SK-N-SH treated with all-trans-retinoic acid at 6 μM for 48 hours (cell line): ENCODE measurements at regions not wholly inside any gene's neighbourhood (a gene's known extent, or its start where the extent isn't known, plus 50 kb on each side); places are given as distances from the start of the nearest gene placed in this dataset.
"Not testable (repeated sequence)": the region's sequence is repeated elsewhere in the genome, so short reads cannot be mapped to it uniquely, and the experiment has no call there.

Experiments used
- ATAC-seq: fragments of 200-7000 bp; cut with Tn5 transposase; 3 replicates; pipeline ENCODE4 v1.9.1; 2020; ENCODE audit warnings: mild to moderate bottlenecking, moderate library complexity
- ARNTL ChIP-seq: fragments of 450-650 bp; formaldehyde crosslinking; IDR thresholded peaks from 2 replicates; pipeline ENCODE4 v1.5.0; 2020; ENCODE audit warnings: low read depth, mild to moderate bottlenecking, moderate library complexity, borderline replicate concordance
- BACH2 ChIP-seq: fragments of 250-450 bp; sonication (Bioruptor Pico); IDR thresholded peaks from 2 replicates; pipeline ENCODE4 v1.9.0; 2021; ENCODE audit warnings: mild to moderate bottlenecking, borderline replicate concordance
- CSDC2 ChIP-seq: fragments of 250-450 bp; sonication (Bioruptor Pico); IDR thresholded peaks from 2 replicates; pipeline ENCODE4 v1.5.0; 2020; ENCODE audit warnings: mild to moderate bottlenecking, moderate library complexity
- ESRRG ChIP-seq: fragments of 250-450 bp; sonication (Bioruptor Pico); IDR thresholded peaks from 2 replicates; pipeline ENCODE4 v1.6.1; 2021; ENCODE audit warnings: mild to moderate bottlenecking
- GLIS3 ChIP-seq: fragments of 250-450 bp; sonication (Bioruptor Pico); IDR thresholded peaks from 2 replicates; pipeline ENCODE4 v1.5.0; 2020; ENCODE audit warnings: mild to moderate bottlenecking, moderate library complexity
- OSR1 ChIP-seq: fragments of 250-450 bp; sonication (Bioruptor Pico); IDR thresholded peaks from 2 replicates; pipeline ENCODE4 v1.8.0; 2022; ENCODE audit warnings: moderate library complexity, mild to moderate bottlenecking, inconsistent platforms
- RARB ChIP-seq: fragments of 250-450 bp; sonication (Bioruptor Pico); IDR thresholded peaks from 2 replicates; pipeline ENCODE4 v1.8.0; 2021; ENCODE audit warnings: mild to moderate bottlenecking, moderate library complexity
- SNAI2 ChIP-seq: fragments of 250-450 bp; sonication (Bioruptor Pico); IDR thresholded peaks from 2 replicates; pipeline ENCODE4 v1.5.0; 2020; ENCODE audit warnings: mild to moderate bottlenecking, moderate library complexity
- TCF4 ChIP-seq: fragments of 250-450 bp; sonication (Bioruptor Pico); IDR thresholded peaks from 2 replicates; pipeline ENCODE4 v1.8.0; 2021; ENCODE audit warnings: mild to moderate bottlenecking, moderate library complexity, borderline replicate concordance
- ZC3H10 ChIP-seq: fragments of 250-450 bp; sonication (Bioruptor Pico); IDR thresholded peaks from 2 replicates; pipeline ENCODE4 v1.5.1; 2021; ENCODE audit warnings: mild to moderate bottlenecking, moderate library complexity
- ZFP3 ChIP-seq: fragments of 250-450 bp; sonication (Bioruptor Pico); IDR thresholded peaks from 2 replicates; pipeline ENCODE4 v1.5.0; 2020; ENCODE audit warnings: mild to moderate bottlenecking, moderate library complexity
- ZFP30 ChIP-seq: fragments of 450-650 bp; formaldehyde crosslinking; IDR thresholded peaks from 2 replicates; pipeline ENCODE4 v1.5.0; 2022; ENCODE audit warnings: mild to moderate bottlenecking, moderate library complexity
- ZNF565 ChIP-seq: fragments of 450-650 bp; formaldehyde crosslinking; conservative IDR thresholded peaks from 2 replicates; pipeline ENCODE4 v1.5.0; 2020; ENCODE audit warnings: low read depth, mild to moderate bottlenecking, moderate library complexity
- ZNF70 ChIP-seq: fragments of 450-650 bp; formaldehyde crosslinking; IDR thresholded peaks from 2 replicates; pipeline ENCODE4 v1.5.0; 2020; ENCODE audit warnings: mild to moderate bottlenecking, moderate library complexity
- ZNF8 ChIP-seq: fragments of 450-650 bp; formaldehyde crosslinking; IDR thresholded peaks from 2 replicates; pipeline ENCODE4 v1.5.0; 2020; ENCODE audit warnings: mild to moderate bottlenecking, moderate library complexity
- TF ChIP-seq, protein P1 (sequence below): fragments of 250-450 bp; sonication (Bioruptor Pico); IDR thresholded peaks from 2 replicates; pipeline ENCODE4 v1.8.0; 2021; ENCODE audit warnings: low read depth, mild to moderate bottlenecking, moderate library complexity, borderline replicate concordance
- TF ChIP-seq, protein P2 (sequence below): fragments of 250-450 bp; sonication (Bioruptor Pico); IDR thresholded peaks from 2 replicates; pipeline ENCODE4 v1.5.1; 2021; ENCODE audit warnings: mild to moderate bottlenecking, moderate library complexity
- TF ChIP-seq, protein P3 (sequence below): fragments of 250-450 bp; sonication (Bioruptor Pico); IDR thresholded peaks from 2 replicates; pipeline ENCODE4 v1.5.1; 2020; ENCODE audit warnings: low read depth, mild to moderate bottlenecking, moderate library complexity
- TF ChIP-seq, protein P4 (sequence below): fragments of 250-450 bp; sonication (Bioruptor Pico); IDR thresholded peaks from 2 replicates; pipeline ENCODE4 v1.8.0; 2020; ENCODE audit warnings: mild to moderate bottlenecking, moderate library complexity, borderline replicate concordance
- TF ChIP-seq, protein P5 (sequence below): fragments of 250-450 bp; sonication (Bioruptor Pico); IDR thresholded peaks from 2 replicates; pipeline ENCODE4 v1.5.0; 2020; ENCODE audit warnings: mild to moderate bottlenecking, moderate library complexity

DNA sequence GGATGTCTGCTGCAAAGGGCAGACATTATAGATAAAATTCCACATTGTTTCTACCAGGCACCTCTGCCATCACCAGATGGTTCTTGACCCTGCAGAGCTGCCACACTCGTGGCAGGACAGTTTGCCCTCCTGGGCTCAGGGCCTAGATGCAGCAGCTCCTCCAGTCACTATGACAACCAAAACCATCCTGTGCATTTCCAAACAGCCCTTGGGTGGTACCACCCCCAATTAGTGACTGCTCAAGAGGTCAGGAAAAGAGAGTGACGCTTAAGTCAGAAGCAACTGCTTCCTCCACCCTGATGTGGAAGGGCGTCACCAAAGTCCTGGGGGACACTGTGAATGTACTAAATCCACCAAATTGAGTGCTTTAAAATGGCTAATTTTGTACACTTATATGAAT is 109.2 kb downstream of the C16orf95 start (continued):
- TF ChIP-seq, protein P1, sequence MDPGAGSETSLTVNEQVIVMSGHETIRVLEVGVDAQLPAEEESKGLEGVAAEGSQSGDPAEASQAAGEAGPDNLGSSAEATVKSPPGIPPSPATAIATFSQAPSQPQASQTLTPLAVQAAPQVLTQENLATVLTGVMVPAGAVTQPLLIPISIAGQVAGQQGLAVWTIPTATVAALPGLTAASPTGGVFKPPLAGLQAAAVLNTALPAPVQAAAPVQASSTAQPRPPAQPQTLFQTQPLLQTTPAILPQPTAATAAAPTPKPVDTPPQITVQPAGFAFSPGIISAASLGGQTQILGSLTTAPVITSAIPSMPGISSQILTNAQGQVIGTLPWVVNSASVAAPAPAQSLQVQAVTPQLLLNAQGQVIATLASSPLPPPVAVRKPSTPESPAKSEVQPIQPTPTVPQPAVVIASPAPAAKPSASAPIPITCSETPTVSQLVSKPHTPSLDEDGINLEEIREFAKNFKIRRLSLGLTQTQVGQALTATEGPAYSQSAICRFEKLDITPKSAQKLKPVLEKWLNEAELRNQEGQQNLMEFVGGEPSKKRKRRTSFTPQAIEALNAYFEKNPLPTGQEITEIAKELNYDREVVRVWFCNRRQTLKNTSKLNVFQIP (CRISPR knock-in tag) = no peak
- no peak for TF ChIP-seq GLIS3 (CRISPR knock-in tag)
- no peak for TF ChIP-seq BACH2 (CRISPR knock-in tag)
- TF ChIP-seq ZNF8 (CRISPR knock-in tag) = no peak
- TF ChIP-seq, protein P2, sequence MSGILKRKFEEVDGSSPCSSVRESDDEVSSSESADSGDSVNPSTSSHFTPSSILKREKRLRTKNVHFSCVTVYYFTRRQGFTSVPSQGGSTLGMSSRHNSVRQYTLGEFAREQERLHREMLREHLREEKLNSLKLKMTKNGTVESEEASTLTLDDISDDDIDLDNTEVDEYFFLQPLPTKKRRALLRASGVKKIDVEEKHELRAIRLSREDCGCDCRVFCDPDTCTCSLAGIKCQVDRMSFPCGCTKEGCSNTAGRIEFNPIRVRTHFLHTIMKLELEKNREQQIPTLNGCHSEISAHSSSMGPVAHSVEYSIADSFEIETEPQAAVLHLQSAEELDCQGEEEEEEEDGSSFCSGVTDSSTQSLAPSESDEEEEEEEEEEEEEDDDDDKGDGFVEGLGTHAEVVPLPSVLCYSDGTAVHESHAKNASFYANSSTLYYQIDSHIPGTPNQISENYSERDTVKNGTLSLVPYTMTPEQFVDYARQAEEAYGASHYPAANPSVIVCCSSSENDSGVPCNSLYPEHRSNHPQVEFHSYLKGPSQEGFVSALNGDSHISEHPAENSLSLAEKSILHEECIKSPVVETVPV (CRISPR knock-in tag) = no peak
- TF ChIP-seq ZNF565 = no peak
- TF ChIP-seq OSR1 = no peak
- TF ChIP-seq, all 23 proteins: peak for 0

DNA sequence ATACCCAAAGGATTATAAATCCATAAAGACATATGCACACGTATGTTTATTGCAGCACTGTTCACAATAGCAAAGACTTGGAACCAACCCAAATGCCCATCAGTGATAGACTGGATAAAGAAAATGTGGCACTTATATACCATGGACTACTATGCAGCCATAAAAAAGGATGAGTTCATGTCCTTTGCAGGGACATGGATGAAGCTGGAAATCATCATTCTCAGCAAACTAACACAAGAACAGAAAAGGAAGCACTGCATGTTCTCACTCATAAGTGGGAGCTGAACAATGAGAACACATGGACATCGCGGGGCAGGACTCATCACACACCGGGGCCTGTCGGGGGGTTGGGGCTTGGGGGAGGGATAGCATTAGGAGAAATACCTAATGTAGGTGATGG is 108.2 kb downstream of the C16orf95 start:
- ATAC-seq = not testable (repeated sequence)

DNA sequence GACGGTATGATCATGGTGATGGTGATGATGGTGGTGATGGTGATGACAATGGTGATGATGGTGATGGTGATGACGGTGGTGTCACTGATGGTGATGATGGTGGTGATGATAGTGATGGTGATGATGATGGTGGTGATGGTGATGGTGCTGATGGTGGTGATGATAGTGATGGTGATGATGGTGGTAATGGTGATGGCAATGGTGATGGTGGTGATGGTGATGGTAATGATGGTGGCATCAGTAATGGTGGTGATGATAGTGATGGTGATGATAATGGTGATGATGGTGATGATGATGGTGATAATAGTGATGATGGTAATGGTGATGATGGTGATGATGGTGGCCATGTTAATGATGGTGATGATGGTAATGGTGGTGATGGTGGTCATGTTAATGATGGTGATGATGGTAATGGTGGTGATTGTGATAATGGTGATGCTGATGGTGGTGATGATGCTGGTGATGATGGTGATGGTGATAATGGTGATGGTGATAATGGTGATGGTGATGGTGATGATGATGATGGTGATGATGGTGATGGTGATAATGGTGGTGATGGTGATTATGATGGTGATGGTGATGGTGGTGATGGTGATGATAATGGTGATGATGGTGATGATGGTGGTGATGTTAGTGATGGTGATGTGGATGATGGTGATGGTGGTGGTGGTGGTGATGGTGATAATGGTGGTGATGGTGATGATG is 107.2 kb downstream of the C16orf95 start:
- TF ChIP-seq CSDC2 = no peak
- TF ChIP-seq, protein P3, sequence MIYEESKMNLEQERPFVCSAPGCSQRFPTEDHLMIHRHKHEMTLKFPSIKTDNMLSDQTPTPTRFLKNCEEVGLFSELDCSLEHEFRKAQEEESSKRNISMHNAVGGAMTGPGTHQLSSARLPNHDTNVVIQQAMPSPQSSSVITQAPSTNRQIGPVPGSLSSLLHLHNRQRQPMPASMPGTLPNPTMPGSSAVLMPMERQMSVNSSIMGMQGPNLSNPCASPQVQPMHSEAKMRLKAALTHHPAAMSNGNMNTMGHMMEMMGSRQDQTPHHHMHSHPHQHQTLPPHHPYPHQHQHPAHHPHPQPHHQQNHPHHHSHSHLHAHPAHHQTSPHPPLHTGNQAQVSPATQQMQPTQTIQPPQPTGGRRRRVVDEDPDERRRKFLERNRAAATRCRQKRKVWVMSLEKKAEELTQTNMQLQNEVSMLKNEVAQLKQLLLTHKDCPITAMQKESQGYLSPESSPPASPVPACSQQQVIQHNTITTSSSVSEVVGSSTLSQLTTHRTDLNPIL (CRISPR knock-in tag) = no peak
- TF ChIP-seq, protein P1 (CRISPR knock-in tag) = no peak
- no peak for TF ChIP-seq GLIS3 (CRISPR knock-in tag)
- TF ChIP-seq, protein P4, sequence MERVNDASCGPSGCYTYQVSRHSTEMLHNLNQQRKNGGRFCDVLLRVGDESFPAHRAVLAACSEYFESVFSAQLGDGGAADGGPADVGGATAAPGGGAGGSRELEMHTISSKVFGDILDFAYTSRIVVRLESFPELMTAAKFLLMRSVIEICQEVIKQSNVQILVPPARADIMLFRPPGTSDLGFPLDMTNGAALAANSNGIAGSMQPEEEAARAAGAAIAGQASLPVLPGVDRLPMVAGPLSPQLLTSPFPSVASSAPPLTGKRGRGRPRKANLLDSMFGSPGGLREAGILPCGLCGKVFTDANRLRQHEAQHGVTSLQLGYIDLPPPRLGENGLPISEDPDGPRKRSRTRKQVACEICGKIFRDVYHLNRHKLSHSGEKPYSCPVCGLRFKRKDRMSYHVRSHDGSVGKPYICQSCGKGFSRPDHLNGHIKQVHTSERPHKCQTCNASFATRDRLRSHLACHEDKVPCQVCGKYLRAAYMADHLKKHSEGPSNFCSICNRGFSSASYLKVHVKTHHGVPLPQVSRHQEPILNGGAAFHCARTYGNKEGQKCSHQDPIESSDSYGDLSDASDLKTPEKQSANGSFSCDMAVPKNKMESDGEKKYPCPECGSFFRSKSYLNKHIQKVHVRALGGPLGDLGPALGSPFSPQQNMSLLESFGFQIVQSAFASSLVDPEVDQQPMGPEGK (CRISPR knock-in tag) = no peak
- no peak for TF ChIP-seq ZFP3
- no peak for TF ChIP-seq ZNF565
- no peak for TF ChIP-seq ZNF70 (CRISPR knock-in tag)
- no peak for TF ChIP-seq ZC3H10 (CRISPR knock-in tag)
- no peak for TF ChIP-seq SNAI2 (CRISPR knock-in tag)
- TF ChIP-seq, protein P5, sequence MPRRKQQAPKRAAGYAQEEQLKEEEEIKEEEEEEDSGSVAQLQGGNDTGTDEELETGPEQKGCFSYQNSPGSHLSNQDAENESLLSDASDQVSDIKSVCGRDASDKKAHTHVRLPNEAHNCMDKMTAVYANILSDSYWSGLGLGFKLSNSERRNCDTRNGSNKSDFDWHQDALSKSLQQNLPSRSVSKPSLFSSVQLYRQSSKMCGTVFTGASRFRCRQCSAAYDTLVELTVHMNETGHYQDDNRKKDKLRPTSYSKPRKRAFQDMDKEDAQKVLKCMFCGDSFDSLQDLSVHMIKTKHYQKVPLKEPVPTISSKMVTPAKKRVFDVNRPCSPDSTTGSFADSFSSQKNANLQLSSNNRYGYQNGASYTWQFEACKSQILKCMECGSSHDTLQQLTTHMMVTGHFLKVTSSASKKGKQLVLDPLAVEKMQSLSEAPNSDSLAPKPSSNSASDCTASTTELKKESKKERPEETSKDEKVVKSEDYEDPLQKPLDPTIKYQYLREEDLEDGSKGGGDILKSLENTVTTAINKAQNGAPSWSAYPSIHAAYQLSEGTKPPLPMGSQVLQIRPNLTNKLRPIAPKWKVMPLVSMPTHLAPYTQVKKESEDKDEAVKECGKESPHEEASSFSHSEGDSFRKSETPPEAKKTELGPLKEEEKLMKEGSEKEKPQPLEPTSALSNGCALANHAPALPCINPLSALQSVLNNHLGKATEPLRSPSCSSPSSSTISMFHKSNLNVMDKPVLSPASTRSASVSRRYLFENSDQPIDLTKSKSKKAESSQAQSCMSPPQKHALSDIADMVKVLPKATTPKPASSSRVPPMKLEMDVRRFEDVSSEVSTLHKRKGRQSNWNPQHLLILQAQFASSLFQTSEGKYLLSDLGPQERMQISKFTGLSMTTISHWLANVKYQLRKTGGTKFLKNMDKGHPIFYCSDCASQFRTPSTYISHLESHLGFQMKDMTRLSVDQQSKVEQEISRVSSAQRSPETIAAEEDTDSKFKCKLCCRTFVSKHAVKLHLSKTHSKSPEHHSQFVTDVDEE (CRISPR knock-in tag) = no peak
- TF ChIP-seq RARB (CRISPR knock-in tag) = no peak
- TF ChIP-seq BACH2 (CRISPR knock-in tag) = no peak
- TF ChIP-seq, all 23 proteins: peak for 0
- no peak for ATAC-seq

DNA sequence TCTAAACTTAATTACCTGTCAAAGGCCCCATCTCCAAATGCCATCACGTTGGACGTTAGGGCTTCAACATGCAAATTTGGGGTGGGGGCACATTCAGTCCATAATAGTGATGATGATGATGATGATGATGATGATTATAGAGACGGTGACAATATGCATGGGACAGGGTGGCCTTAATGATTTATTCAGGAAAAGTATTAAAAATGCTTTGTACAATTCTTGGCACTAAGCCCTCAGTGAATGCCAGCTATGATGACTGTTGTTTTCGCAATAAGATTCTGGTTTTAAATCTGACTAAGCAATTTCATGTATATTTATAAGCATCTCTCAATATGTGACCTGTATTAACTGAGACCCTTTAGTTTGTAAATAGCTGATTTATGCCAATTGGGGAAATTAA is 106.3 kb downstream of the C16orf95 start:
- ATAC-seq = no peak
- TF ChIP-seq ARNTL (CRISPR knock-in tag) (no peak), ZC3H10 (CRISPR knock-in tag) (no peak), BACH2 (CRISPR knock-in tag) (no peak), TCF4 (CRISPR knock-in tag) (no peak), ESRRG (CRISPR knock-in tag) (no peak), ZNF565 (no peak), ZNF70 (CRISPR knock-in tag) (no peak), ZFP30 (CRISPR knock-in tag) (no peak), OSR1 (no peak), SNAI2 (CRISPR knock-in tag) (no peak)
- TF ChIP-seq, protein P4 (CRISPR knock-in tag) = no peak
- TF ChIP-seq, protein P2 (CRISPR knock-in tag) = no peak
